Natural killer cell treated with Interleukin-12 subunit alpha and Interleukin-12 subunit beta and Interleukin-15 and Interleukin-18, amount 100 ng/mL, for 72 hours (primary cell): ENCODE measurements at regions not wholly inside any gene's neighbourhood (a gene's known extent, or its start where the extent isn't known, plus 50 kb on each side); places are given as distances from the start of the nearest gene placed in this dataset.
"Not testable (repeated sequence)": the region's sequence is repeated elsewhere in the genome, so short reads cannot be mapped to it uniquely, and the experiment has no call there.

Source experiments
- ATAC-seq, 2 donors: fragments of 150-1000 bp; cut with Tn5 transposase in 1 of 2; sonication (Bioruptor Pico), chemical (Tn5 transposase) in 1 of 2; 2 replicates each; pipeline ENCODE4 v1.10.0; 2021
- DNase-seq: peaks from one replicate; pipeline ENCODE4 v3.0.0; 2022; ENCODE audit warnings: low spot score
- H3K27ac Mint-ChIP-seq, 2 donors: 1 replicate in 1 of 2; 2 replicates in 1 of 2; pipeline ENCODE4 v1.8.0; 2022; ENCODE audit warnings: mixed read lengths in 2 of 2, mild to moderate bottlenecking in 1 of 2, moderate library complexity in 1 of 2
- H3K27me3 Mint-ChIP-seq, 2 donors: 1 replicate in 1 of 2; 2 replicates in 1 of 2; pipeline ENCODE4 v1.8.0; 2022; ENCODE audit warnings: mixed read lengths in 2 of 2
- H3K36me3 Mint-ChIP-seq: one replicate; pipeline ENCODE4 v1.8.0; 2022; ENCODE audit warnings: mixed read lengths
- H3K4me1 Mint-ChIP-seq, 2 donors: 1 replicate in 1 of 2; 2 replicates in 1 of 2; pipeline ENCODE4 v1.8.0; 2022; ENCODE audit warnings: low read depth in 2 of 2, mixed read lengths in 2 of 2, mild to moderate bottlenecking in 1 of 2
- H3K4me3 Mint-ChIP-seq: one replicate; pipeline ENCODE4 v1.8.0; 2022; ENCODE audit warnings: mixed read lengths
- H3K9me3 Mint-ChIP-seq: 2 replicates; pipeline ENCODE4 v1.8.0; 2022; ENCODE audit warnings: mixed read lengths

DNA sequence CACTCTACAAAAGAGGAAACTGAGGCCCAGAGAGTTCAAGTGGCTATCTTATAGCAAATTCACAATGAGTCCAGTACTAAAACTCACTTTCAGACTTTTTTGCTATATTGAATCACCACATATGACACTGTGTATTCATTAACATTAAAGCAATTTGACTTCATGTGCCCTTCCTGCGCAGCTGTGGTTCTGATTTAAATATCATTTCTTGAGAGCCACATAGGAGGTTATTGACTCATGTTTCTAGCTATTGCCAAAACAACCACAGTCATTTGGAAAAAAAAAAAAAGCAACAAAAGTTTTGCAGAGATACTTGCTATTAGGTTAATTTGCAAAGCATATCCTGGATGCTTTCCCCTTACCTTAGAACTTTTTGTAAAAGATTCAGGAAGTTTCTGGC is 341.2 kb downstream of the PIK3C3 start:
- H3K27ac Mint-ChIP-seq, result no peak overlapping the region
- ATAC-seq (no peak), DNase-seq (no peak)
- H3K36me3 Mint-ChIP-seq, result no peaks in the 10 kb centered on the region
- H3K9me3 Mint-ChIP-seq, result no peaks in the 10 kb centered on the region
- H3K4me1 Mint-ChIP-seq, result no peaks in the 10 kb centered on the region
- no peaks in the 10 kb centered on the region for H3K27me3 Mint-ChIP-seq
- no peak overlapping the region for H3K4me3 Mint-ChIP-seq

- H3K4me3 Mint-ChIP-seq, result no peak overlapping the region
- ATAC-seq (no peak), DNase-seq (no peak)
- no peaks in the 10 kb centered on the region for H3K4me1 Mint-ChIP-seq
- no peaks in the 10 kb centered on the region for H3K27me3 Mint-ChIP-seq
- H3K9me3 Mint-ChIP-seq, result no peaks in the 10 kb centered on the region
- H3K36me3 Mint-ChIP-seq, result no peaks in the 10 kb centered on the region
- no peak overlapping the region for H3K27ac Mint-ChIP-seq
Observed at GRCh38 chr18:42296723-42297122, 341.7 kb downstream of the PIK3C3 start.

GRCh38 chr18:42298759-42299675 is 344.0 kb downstream of the PIK3C3 start:
- Mint-ChIP-seq H3K27ac (no peak overlapping the region), H3K4me1 (no peaks in the 10 kb centered on the region), H3K27me3 (no peaks in the 10 kb centered on the region), H3K4me3 (no peak overlapping the region), H3K36me3 (no peaks in the 10 kb centered on the region), H3K9me3 (no peaks in the 10 kb centered on the region)
- no peak for DNase-seq
- ATAC-seq, result peak in 1 of 2 donors; percentile 57

- Mint-ChIP-seq H3K36me3 (no peaks in the 10 kb centered on the region), H3K9me3 (no peaks in the 10 kb centered on the region), H3K27me3 (no peaks in the 10 kb centered on the region), H3K4me1 (no peaks in the 10 kb centered on the region), H3K27ac (no peak overlapping the region), H3K4me3 (no peak overlapping the region)
- DNase-seq (no peak), ATAC-seq (no peak)
Observed at GRCh38 chr18:42305869-42306593, 351.0 kb downstream of the PIK3C3 start.

GRCh38 chr18:42306594-42306980 is 351.6 kb downstream of the PIK3C3 start:
- DNase-seq (no peak), ATAC-seq (no peak)
- H3K4me3 Mint-ChIP-seq, result no peak overlapping the region
- no peaks in the 10 kb centered on the region for H3K9me3 Mint-ChIP-seq
- H3K36me3 Mint-ChIP-seq, result no peaks in the 10 kb centered on the region
- no peaks in the 10 kb centered on the region for H3K4me1 Mint-ChIP-seq
- H3K27ac Mint-ChIP-seq, result no peak overlapping the region
- H3K27me3 Mint-ChIP-seq, result no peaks in the 10 kb centered on the region

- Mint-ChIP-seq H3K27me3 (no peaks in the 10 kb centered on the region), H3K27ac (no peak overlapping the region), H3K4me3 (no peak overlapping the region), H3K36me3 (no peaks in the 10 kb centered on the region), H3K9me3 (no peaks in the 10 kb centered on the region), H3K4me1 (no peaks in the 10 kb centered on the region)
- ATAC-seq (no peak), DNase-seq (no peak)
Observed at GRCh38 chr18:42310956-42311355, 355.9 kb downstream of the PIK3C3 start.

DNA sequence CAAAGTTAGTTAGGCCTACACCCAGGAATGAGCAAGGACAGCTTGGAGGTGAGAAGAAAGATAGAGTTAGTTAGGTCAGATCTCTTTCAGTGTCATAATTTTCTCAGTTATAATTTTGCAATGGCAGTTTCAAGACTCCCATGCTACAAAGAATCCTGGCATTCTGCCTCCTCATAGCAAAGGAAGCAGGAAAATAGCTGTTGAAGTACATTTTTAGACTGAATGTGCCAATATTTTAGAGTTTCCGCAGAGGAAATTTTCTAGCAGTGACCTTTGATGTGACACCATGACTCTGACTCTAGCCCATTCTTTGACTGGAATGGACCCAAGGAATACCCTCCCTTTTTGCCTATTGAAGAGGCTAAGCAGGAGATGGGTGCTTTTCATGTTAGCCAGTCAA is 371.7 kb downstream of the PIK3C3 start:
- H3K4me1 Mint-ChIP-seq, result no peaks in the 10 kb centered on the region
- H3K27ac Mint-ChIP-seq, result no peak overlapping the region

DNA sequence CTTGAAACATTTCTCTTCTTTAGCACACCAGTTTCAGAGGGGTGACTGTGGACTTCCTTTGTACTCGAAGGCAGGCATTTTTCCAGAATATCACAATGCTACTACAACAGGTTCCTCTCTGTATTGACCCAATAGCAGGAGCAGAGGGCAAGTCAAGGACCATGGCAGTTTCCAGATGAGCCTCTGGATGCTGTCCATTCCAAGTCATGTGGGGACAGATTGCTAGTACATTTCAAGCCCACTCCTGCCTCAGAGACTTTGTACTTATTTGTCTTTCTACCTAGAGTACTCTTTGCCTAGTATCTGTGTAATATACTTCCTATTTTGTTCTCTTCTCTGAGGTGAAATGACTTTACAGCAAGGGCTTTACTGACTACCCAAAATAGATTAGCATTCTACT is 373.9 kb downstream of the PIK3C3 start:
- ATAC-seq, result no peak
- Mint-ChIP-seq H3K27ac (no peak overlapping the region), H3K4me1 (no peaks in the 10 kb centered on the region), H3K27me3 (no peaks in the 10 kb centered on the region), H3K4me3 (no peak overlapping the region), H3K9me3 (peaks cover 8% of the 10 kb centered on the region), H3K36me3 (no peaks in the 10 kb centered on the region)
- no peak for DNase-seq

More for the DNA sequence above, 371.7 kb downstream of the PIK3C3 start:
- no peak for DNase-seq
- no peak for ATAC-seq
- no peaks in the 10 kb centered on the region for H3K36me3 Mint-ChIP-seq
- H3K27me3 Mint-ChIP-seq, result no peaks in the 10 kb centered on the region
- no peak overlapping the region for H3K4me3 Mint-ChIP-seq
- peaks cover 8% of the 10 kb centered on the region for H3K9me3 Mint-ChIP-seq

GRCh38 chr18:42330296-42330695 is 375.3 kb downstream of the PIK3C3 start:
- DNase-seq (no peak), ATAC-seq (no peak)
- peaks cover 12% of the 10 kb centered on the region for H3K9me3 Mint-ChIP-seq
- H3K36me3 Mint-ChIP-seq, result no peaks in the 10 kb centered on the region
- H3K4me3 Mint-ChIP-seq, result no peak overlapping the region
- H3K27ac Mint-ChIP-seq, result no peak overlapping the region
- no peaks in the 10 kb centered on the region for H3K27me3 Mint-ChIP-seq
- H3K4me1 Mint-ChIP-seq, result no peaks in the 10 kb centered on the region

DNA sequence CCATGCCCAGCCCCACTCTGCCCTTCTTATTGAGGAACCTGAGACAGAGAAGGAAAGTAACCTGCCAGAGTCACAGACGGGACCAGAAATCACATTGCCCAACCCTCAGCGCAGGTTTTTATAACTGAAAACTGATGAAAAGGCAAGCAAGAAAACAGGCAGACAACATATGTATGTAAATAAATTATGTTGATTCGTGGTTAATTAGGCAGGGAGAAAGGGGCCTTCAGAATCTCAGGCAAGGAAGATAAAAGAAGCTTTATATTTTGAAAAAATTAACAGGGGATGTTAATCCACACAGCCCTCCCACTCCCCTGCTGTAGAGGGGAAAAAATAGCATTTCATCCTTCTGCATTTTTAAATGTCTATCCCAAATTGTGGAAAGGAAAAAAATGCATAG is 378.5 kb downstream of the PIK3C3 start:
- peaks cover 18% of the 10 kb centered on the region for H3K9me3 Mint-ChIP-seq
- no peaks in the 10 kb centered on the region for H3K4me1 Mint-ChIP-seq
- no peak overlapping the region for H3K4me3 Mint-ChIP-seq
- ATAC-seq (no peak), DNase-seq (no peak)
- H3K27me3 Mint-ChIP-seq, result no peaks in the 10 kb centered on the region
- no peaks in the 10 kb centered on the region for H3K36me3 Mint-ChIP-seq
- H3K27ac Mint-ChIP-seq, result no peak overlapping the region

DNA sequence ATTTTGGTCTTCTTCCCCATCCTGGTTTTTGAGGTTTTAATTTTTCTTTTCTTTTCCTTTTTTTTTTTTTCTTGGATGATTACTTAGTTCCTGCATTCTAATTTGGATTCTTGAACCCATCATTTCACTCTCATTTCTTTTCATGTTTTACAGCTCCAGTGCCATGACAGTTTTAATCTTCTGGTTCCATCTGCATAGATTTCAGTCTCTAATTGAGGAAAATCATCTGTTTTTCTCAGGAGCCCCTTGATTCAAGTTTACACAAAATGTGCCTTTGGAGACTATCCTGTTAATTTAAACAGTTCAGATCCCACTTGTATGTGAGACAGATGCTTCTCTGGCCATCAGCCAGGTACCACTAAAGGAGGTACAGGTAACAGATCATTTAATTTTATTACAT is 379.9 kb downstream of the PIK3C3 start:
- H3K27me3 Mint-ChIP-seq, result no peaks in the 10 kb centered on the region
- no peak for ATAC-seq
- H3K4me1 Mint-ChIP-seq, result no peaks in the 10 kb centered on the region
- H3K9me3 Mint-ChIP-seq, result peaks cover 18% of the 10 kb centered on the region
- no peak overlapping the region for H3K27ac Mint-ChIP-seq
- no peak for DNase-seq
- no peak overlapping the region for H3K4me3 Mint-ChIP-seq
- no peaks in the 10 kb centered on the region for H3K36me3 Mint-ChIP-seq

DNA sequence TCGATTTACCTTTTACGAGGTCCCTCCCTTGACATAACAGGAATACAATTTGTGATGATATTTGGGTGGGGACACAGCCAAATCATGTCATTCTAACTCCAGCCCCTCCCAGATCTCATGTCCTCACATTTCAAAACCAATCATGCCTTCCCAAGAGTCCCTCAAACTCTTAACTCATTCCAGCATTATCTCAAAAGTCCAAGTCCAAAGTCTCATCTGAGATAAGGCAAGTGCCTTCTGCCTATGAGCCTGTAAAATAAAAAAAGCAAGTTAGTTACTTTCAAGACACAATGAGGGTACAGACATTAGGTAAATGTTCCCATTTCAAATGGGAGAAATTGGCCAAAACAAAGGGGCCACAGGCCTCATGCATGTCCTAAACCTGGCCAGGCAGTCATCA is 381.1 kb downstream of the PIK3C3 start:
- Mint-ChIP-seq H3K27ac (no peak overlapping the region), H3K4me3 (no peak overlapping the region), H3K4me1 (no peaks in the 10 kb centered on the region), H3K36me3 (no peaks in the 10 kb centered on the region), H3K9me3 (peaks cover 18% of the 10 kb centered on the region), H3K27me3 (no peaks in the 10 kb centered on the region)
- DNase-seq (no peak), ATAC-seq (no peak)

- H3K4me1 Mint-ChIP-seq, ATAC-seq, H3K4me3 Mint-ChIP-seq, H3K36me3 Mint-ChIP-seq, H3K27me3 Mint-ChIP-seq, H3K27ac Mint-ChIP-seq, DNase-seq: not testable (repeated sequence)
- H3K9me3 Mint-ChIP-seq, result peaks cover 18% of the 10 kb centered on the region
Observed at GRCh38 chr18:42337337-42337736, 382.3 kb downstream of the PIK3C3 start.

DNA sequence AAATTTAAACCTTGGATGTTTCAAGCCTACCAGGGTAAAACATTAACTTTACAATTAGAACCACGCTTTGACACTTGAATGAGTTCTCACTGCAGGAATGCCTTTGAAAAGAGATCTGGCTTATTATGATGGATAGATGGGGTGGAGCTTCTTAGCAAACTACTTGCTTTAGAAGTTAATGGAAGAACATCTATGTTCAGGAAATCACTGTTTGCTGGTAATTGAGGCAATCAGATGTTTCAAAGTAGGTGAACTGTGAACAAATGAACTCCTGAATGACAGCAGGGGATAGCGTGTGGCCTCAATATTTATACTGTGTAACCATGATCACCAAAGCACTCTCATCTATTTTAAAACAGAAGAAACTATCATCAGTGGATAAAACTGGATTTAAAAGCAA is 383.6 kb downstream of the PIK3C3 start:
- Mint-ChIP-seq H3K4me1 (no peaks in the 10 kb centered on the region), H3K9me3 (peaks cover 18% of the 10 kb centered on the region), H3K27me3 (no peaks in the 10 kb centered on the region), H3K27ac (no peak overlapping the region), H3K4me3 (no peak overlapping the region), H3K36me3 (no peaks in the 10 kb centered on the region)
- DNase-seq (no peak), ATAC-seq (no peak)
